Ovary (tissue), 3 donors: ENCODE measurements at regions not wholly inside any gene's neighbourhood (a gene's known extent, or its start where the extent isn't known, plus 50 kb on each side); places are given as distances from the start of the nearest gene placed in this dataset.

Experiments
- CTCF ChIP-seq, 3 donors: fragments of 450-650 bp in 2 of 3; fragments of 200-600 bp in 1 of 3; IDR thresholded peaks; one replicate each; pipeline versions ENCODE4 v1.5.1 to v1.8.0; 2016 to 2022; ENCODE audit warnings: antibody characterized with exemption in 3 of 3, mild to moderate bottlenecking in 1 of 3
- POLR2A ChIP-seq: fragments of 450-650 bp; IDR thresholded peaks from one replicate; pipeline ENCODE4 v1.6.1; 2017; ENCODE audit warnings: antibody characterized with exemption, mild to moderate bottlenecking, moderate library complexity
- donor health status: DM: no; HTN: no; CAD: no.

DNA sequence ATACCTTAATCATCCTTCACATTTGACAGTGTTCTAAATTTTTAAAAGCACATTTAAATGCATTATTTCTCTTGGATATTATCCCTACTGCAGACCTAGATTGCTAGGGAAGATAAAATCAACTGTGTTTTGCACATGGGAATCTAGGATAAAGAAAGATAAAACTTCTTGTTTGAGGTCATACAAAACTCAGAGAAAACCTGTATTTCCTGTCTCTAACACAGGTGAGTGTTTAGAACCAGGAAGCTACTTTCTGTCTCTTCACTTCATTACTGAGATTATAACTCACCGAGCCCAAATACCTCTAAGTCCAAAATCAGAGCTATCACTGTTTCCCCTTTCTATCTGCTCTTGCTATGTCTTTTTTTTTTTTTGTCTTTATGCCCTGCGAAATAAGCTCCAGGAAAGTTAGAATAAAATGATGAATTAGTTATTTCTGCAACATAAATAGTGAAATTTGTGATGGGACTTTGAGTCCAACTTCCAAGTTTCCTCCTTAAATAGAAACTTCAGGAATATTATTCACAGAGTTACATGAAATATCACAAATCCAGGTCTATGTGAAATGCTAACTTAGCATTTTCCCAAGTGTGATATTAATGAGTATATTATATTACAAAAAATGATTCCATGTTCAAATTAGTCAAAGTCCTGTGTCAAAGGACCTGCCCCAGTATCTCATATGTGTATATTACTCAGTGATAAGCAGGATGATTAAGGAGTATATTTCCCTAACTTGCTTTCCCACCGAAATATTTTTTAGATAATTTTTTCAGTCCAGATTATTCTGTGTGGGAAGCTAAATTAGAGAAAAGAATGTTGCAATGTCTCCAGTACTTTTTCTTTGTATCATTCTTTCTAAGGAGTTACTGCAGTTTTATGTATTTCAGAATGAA, 226.4 kb downstream of the PLA2G4A start:
- no peak for TF ChIP-seq POLR2A
- TF ChIP-seq CTCF (IDR thresholded peaks at IDR 0.05) = no peak
